Immature natural killer cell (primary cell): ENCODE measurements at regions not wholly inside any gene's neighbourhood (a gene's known extent, or its start where the extent isn't known, plus 50 kb on each side); places are given as distances from the start of the nearest gene placed in this dataset.

Experiments
- DNase-seq, 3 donors: peaks; one replicate each; pipeline ENCODE4 v3.0.0; 2022; ENCODE audit warnings: mixed read lengths in 1 of 3
- H3K27ac Mint-ChIP-seq, 6 donors: one replicate each; pipeline ENCODE4 v1.8.0; 2020; ENCODE audit warnings: mixed read lengths in 6 of 6, mild to moderate bottlenecking in 5 of 6, inconsistent platforms in 4 of 6, moderate library complexity in 3 of 6
- H3K27me3 Mint-ChIP-seq, 3 donors: one replicate each; pipeline ENCODE4 v1.8.0; 2020 to 2021; ENCODE audit warnings: low read depth in 3 of 3, mild to moderate bottlenecking in 3 of 3, mixed read lengths in 3 of 3, moderate library complexity in 3 of 3, inconsistent platforms in 1 of 3
- H3K36me3 Mint-ChIP-seq, 3 donors: one replicate each; pipeline ENCODE4 v1.8.0; 2020; ENCODE audit warnings: mixed read lengths in 3 of 3, inconsistent platforms in 2 of 3, mild to moderate bottlenecking in 2 of 3
- H3K4me1 Mint-ChIP-seq, 2 donors: one replicate each; pipeline ENCODE4 v1.8.0; 2020; ENCODE audit warnings: inconsistent platforms in 2 of 2, mild to moderate bottlenecking in 2 of 2, mixed read lengths in 2 of 2, moderate library complexity in 1 of 2
- H3K4me3 Mint-ChIP-seq, 5 donors: one replicate each; pipeline ENCODE4 v1.8.0; 2020; ENCODE audit warnings: mild to moderate bottlenecking in 5 of 5, mixed read lengths in 5 of 5, inconsistent platforms in 3 of 5, moderate library complexity in 3 of 5
- H3K9me3 Mint-ChIP-seq, 6 donors: one replicate each; pipeline ENCODE4 v1.8.0; 2020; ENCODE audit warnings: mild to moderate bottlenecking in 6 of 6, mixed read lengths in 6 of 6, inconsistent platforms in 4 of 6, moderate library complexity in 3 of 6

- Mint-ChIP-seq H3K4me3 (no peak overlapping the region), H3K27me3 (no peaks in the 10 kb centered on the region), H3K4me1 (no peaks in the 10 kb centered on the region), H3K36me3 (no peaks in the 10 kb centered on the region), H3K27ac (no peak overlapping the region), H3K9me3 (peaks cover 9 to 36% (median 21%) of the 10 kb centered on the region in 6 donors)
- DNase-seq: no peak
These were observed 1748.3 kb upstream of the PCDH20 start for GRCh38 chr13:63163903-63164302.

GRCh38 chr13:63161219-63161618, 1745.6 kb upstream of the PCDH20 start:
- H3K4me3 Mint-ChIP-seq: no peak overlapping the region
- peaks cover 12 to 43% (median 30%) of the 10 kb centered on the region in 6 donors for H3K9me3 Mint-ChIP-seq
- no peaks in the 10 kb centered on the region for H3K36me3 Mint-ChIP-seq
- no peaks in the 10 kb centered on the region for H3K4me1 Mint-ChIP-seq
- DNase-seq: no peak
- H3K27me3 Mint-ChIP-seq: no peaks in the 10 kb centered on the region
- H3K27ac Mint-ChIP-seq: no peak overlapping the region

DNA sequence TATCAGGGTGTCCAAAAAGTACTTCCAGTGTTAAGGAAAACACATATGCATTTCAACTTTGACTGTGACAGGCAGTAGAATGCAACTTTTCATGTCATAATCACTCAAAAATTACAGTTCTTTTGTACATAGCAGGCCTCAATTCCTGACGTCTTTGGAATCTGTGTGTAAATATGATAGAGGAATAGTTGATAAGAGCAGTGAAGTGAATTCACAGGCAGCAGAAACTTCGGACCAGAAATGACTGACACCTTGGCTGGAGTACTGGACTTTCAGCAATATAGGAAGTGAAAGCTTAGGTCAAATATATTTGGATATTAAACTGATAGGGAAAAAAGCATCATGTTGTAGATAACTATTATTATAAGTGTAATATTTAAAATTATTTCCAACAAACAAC, 1741.2 kb upstream of the PCDH20 start:
- Mint-ChIP-seq H3K27me3 (no peaks in the 10 kb centered on the region), H3K4me3 (no peak overlapping the region), H3K4me1 (no peaks in the 10 kb centered on the region), H3K27ac (no peak overlapping the region), H3K36me3 (no peaks in the 10 kb centered on the region), H3K9me3 (peaks cover 9 to 40% (median 34%) of the 10 kb centered on the region in 6 donors)
- DNase-seq: no peak

GRCh38 chr13:63149375-63149774, 1733.7 kb upstream of the PCDH20 start:
- no peaks in the 10 kb centered on the region for H3K27me3 Mint-ChIP-seq
- no peak for DNase-seq
- no peaks in the 10 kb centered on the region for H3K4me1 Mint-ChIP-seq
- H3K36me3 Mint-ChIP-seq: no peaks in the 10 kb centered on the region
- H3K9me3 Mint-ChIP-seq: peaks cover 6 to 29% (median 21%) of the 10 kb centered on the region in 6 donors
- H3K4me3 Mint-ChIP-seq: no peak overlapping the region
- no peak overlapping the region for H3K27ac Mint-ChIP-seq

DNA sequence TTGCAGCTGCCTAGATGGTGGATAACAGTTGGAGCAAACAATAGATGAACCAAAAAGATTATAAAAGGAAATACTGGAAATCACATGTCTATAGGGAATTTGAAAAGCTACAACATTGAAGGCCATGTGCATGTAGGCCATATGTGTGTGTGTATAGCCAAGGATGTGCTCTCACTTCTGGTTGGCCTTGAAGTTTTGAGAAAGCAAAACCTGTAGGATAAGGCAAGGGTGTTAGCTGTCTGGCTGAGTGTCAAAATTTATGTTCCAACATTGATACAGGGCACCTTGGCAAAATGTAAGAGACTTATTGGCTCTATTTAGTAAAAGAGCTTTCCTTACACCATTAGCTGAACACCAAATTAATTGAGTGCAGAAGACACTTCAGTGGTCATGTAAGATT, 1723.6 kb upstream of the PCDH20 start:
- peaks cover 1 to 32% (median 22%) of the 10 kb centered on the region in 6 donors for H3K9me3 Mint-ChIP-seq
- no peak overlapping the region for H3K27ac Mint-ChIP-seq
- H3K36me3 Mint-ChIP-seq: peaks cover 0 to 4% (median 0%) of the 10 kb centered on the region in 3 donors
- no peaks in the 10 kb centered on the region for H3K27me3 Mint-ChIP-seq
- DNase-seq: no peak
- H3K4me1 Mint-ChIP-seq: no peaks in the 10 kb centered on the region
- no peak overlapping the region for H3K4me3 Mint-ChIP-seq

DNA sequence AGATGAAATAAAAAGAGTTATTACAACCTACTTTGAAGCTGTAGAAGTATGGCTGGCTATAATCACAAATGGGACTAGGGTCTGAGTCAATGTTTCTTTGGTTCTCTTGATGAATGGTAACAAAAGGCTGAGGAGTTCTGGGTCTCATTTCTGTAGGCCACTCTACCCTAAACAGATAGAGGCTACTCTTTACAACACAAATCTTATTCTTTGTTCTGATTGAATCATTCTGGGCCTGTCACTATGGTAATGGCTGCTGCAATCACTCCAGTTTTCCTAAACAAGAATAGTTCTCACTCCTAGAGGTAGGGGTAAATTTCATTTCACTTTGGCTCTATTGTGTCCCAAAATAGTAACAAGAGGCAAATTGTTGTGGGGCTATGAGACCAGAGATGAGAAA, 1714.3 kb upstream of the PCDH20 start:
- Mint-ChIP-seq H3K9me3 (peaks cover 8 to 44% (median 10%) of the 10 kb centered on the region in 6 donors), H3K27ac (no peak overlapping the region), H3K4me1 (no peaks in the 10 kb centered on the region), H3K36me3 (peaks cover 0 to 3% (median 0%) of the 10 kb centered on the region in 3 donors), H3K4me3 (no peak overlapping the region), H3K27me3 (peaks cover 0 to 2% (median 0%) of the 10 kb centered on the region in 3 donors)
- no peak for DNase-seq

GRCh38 chr13:63128716-63129115, 1713.1 kb upstream of the PCDH20 start:
- no peak overlapping the region for H3K27ac Mint-ChIP-seq
- H3K4me3 Mint-ChIP-seq: no peak overlapping the region
- peaks cover 9 to 46% (median 10%) of the 10 kb centered on the region in 6 donors for H3K9me3 Mint-ChIP-seq
- H3K27me3 Mint-ChIP-seq: peaks cover 0 to 2% (median 0%) of the 10 kb centered on the region in 3 donors
- H3K36me3 Mint-ChIP-seq: peaks cover 0 to 3% (median 0%) of the 10 kb centered on the region in 3 donors
- H3K4me1 Mint-ChIP-seq: no peaks in the 10 kb centered on the region
- DNase-seq: no peak

DNA sequence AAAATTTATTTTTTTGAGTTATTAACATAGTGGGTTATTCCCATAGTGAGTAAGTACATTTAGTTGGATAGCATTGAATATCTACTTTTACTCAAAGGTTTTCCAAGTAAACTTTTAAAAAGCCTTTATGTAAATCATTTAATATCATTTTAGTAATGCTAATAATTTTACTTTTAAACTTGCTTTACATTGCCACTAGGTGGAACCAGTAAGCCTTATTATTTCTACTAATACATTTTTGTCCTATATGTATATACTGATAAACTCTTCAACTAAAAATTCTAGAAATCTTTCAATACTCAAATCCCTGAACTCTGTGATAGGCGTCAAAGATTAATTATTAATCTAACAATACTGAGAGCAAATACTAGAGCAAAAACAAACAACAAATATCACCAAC, 1709.2 kb upstream of the PCDH20 start:
- Mint-ChIP-seq H3K4me1 (no peaks in the 10 kb centered on the region), H3K27ac (no peak overlapping the region), H3K4me3 (no peak overlapping the region), H3K36me3 (no peaks in the 10 kb centered on the region), H3K27me3 (no peaks in the 10 kb centered on the region), H3K9me3 (peaks cover 8 to 30% (median 10%) of the 10 kb centered on the region in 6 donors)
- DNase-seq: no peak

- Mint-ChIP-seq H3K9me3 (peaks cover 3 to 10% (median 8%) of the 10 kb centered on the region in 6 donors), H3K27me3 (no peaks in the 10 kb centered on the region), H3K4me1 (no peaks in the 10 kb centered on the region), H3K27ac (no peak overlapping the region), H3K36me3 (no peaks in the 10 kb centered on the region), H3K4me3 (no peak overlapping the region)
- no peak for DNase-seq
These were observed 1705.2 kb upstream of the PCDH20 start for GRCh38 chr13:63120883-63121282.

DNA sequence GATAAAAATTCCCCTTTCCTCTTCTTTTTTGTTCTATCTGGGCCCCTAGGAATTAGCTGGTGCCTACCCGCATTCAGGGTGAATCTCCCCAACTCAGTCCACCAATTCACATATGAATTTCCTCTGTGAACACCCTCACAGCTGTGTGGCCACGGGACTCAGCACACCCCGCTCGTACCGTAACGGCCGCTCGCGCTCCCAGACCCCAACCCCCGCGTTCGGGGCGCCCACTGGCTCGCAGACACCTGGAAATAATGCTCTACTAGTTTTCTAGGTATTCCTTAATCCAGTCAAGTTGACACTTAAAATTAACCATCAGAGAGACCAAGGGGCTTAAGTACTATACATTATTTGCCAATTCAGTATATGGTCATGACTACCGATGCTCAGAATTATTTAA, 1702.1 kb upstream of the PCDH20 start:
- H3K4me3 Mint-ChIP-seq: no peak overlapping the region
- no peaks in the 10 kb centered on the region for H3K4me1 Mint-ChIP-seq
- H3K27me3 Mint-ChIP-seq: no peaks in the 10 kb centered on the region
- peaks cover 6 to 24% (median 9%) of the 10 kb centered on the region in 6 donors for H3K9me3 Mint-ChIP-seq
- H3K27ac Mint-ChIP-seq: no peak overlapping the region
- no peak for DNase-seq
- no peaks in the 10 kb centered on the region for H3K36me3 Mint-ChIP-seq

- no peak overlapping the region for H3K27ac Mint-ChIP-seq
- no peaks in the 10 kb centered on the region for H3K27me3 Mint-ChIP-seq
- H3K36me3 Mint-ChIP-seq: no peaks in the 10 kb centered on the region
- peaks cover 4 to 28% (median 8%) of the 10 kb centered on the region in 6 donors for H3K9me3 Mint-ChIP-seq
- DNase-seq: no peak
- H3K4me1 Mint-ChIP-seq: no peaks in the 10 kb centered on the region
- H3K4me3 Mint-ChIP-seq: no peak overlapping the region
These were observed 1697.2 kb upstream of the PCDH20 start for GRCh38 chr13:63112799-63113395.

- Mint-ChIP-seq H3K4me1 (no peaks in the 10 kb centered on the region), H3K4me3 (no peak overlapping the region), H3K27ac (no peak overlapping the region), H3K9me3 (peaks cover 3 to 29% (median 7%) of the 10 kb centered on the region in 6 donors), H3K36me3 (no peaks in the 10 kb centered on the region), H3K27me3 (no peaks in the 10 kb centered on the region)
- DNase-seq: no peak
These were observed 1694.8 kb upstream of the PCDH20 start for GRCh38 chr13:63110466-63110865.

DNA sequence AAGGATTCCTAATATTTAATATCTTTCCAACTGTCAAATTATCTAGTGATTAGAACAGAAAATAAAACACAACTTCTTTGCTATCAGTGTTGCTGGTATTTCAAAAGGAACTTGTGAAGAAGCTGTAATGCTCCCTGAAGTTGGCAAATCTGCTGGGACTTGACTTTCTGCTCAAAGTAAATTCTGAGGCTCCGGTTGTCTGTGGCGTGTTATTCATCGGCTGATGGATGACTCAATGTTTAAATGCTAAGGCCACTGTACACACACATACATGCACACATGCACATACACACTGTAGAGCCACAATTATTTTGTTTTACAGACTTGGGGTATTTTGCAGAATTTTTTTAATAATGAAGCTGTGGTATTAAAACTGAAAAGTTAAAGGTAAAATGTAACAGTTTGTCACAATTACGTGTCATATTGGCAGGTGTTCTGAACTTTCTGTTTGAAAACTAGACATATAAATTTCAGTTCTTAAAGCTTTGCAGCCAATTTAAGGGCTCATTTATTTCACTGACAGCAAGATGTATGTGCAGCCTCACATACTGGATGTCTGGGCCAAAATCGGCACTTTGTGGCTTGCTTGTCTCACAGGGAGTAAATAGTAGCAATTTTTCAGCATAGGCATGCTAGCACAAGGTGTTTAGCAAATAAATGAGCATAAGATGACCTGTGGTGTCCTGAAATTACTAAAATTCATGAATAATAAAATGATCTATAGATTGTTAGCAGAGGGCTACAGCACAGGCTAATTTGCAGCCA, 1691.7 kb upstream of the PCDH20 start:
- Mint-ChIP-seq H3K4me1 (no peaks in the 10 kb centered on the region), H3K27ac (no peak overlapping the region), H3K36me3 (no peaks in the 10 kb centered on the region), H3K27me3 (no peaks in the 10 kb centered on the region), H3K4me3 (no peak overlapping the region), H3K9me3 (peaks cover 5 to 19% (median 10%) of the 10 kb centered on the region in 6 donors)
- DNase-seq: no peak

DNA sequence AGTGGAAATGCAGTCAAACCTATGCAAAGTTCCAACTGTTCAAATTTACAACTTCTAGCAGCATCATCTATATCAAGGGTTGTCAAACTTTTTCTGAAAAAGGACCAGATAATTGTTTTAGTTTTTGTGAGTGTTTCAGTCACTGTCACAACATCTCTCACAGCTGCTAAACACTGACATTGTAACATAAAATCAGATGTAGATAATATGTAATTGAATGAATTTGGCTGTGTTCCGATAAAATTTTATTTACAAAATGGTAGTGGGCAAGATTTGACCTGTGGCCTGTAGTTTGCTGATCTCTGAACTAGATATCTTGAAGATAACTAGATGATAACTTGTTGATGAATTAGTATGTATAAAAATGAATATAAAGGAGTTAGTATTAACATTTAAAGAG, 1679.1 kb upstream of the PCDH20 start:
- DNase-seq: no peak
- Mint-ChIP-seq H3K36me3 (no peaks in the 10 kb centered on the region), H3K4me1 (no peaks in the 10 kb centered on the region), H3K9me3 (peaks cover 5 to 58% (median 14%) of the 10 kb centered on the region in 6 donors), H3K27me3 (no peaks in the 10 kb centered on the region), H3K27ac (no peak overlapping the region), H3K4me3 (no peak overlapping the region)
